ENCODE measurements at regions not wholly inside any gene's neighbourhood (a gene's known extent, or its start where the extent isn't known, plus 50 kb on each side); places are given as distances from the start of the nearest gene placed in this dataset.

- intact Hi-C loops (cut with micrococcal nuclease), result no loop called here
- Histone ChIP-seq H3K9me3 (ENCODE audit: control extremely low read depth in 1 of 3, control insufficient read depth in 2 of 3, insufficient read depth in 1 of 3, low read length in 2 of 3) (no peaks in the 10 kb centered on the region), H3K4me3 (ENCODE audit: control extremely low read depth in 1 of 5, extremely low read depth in 1 of 5, insufficient read depth in 1 of 5, low read depth in 2 of 5, low read length in 4 of 5) (no peak overlapping the region), H3K4me2 (replicated peaks; ENCODE audit: low read depth, low read length, poor library complexity, severe bottlenecking) (no peak overlapping the region), H3K79me2 (ENCODE audit: control insufficient read depth, insufficient read depth, low read length) (no peaks in the 10 kb centered on the region), H4K20me1 (ENCODE audit: control insufficient read depth, insufficient read depth, low read length, poor library complexity, severe bottlenecking) (no peaks in the 10 kb centered on the region), H3K9ac (ENCODE audit: low read length) (no peak overlapping the region), H3K36me3 (replicated peaks in 1 of 2; ENCODE audit: control extremely low read depth in 1 of 2, control insufficient read depth in 1 of 2, extremely low read depth in 1 of 2, insufficient read depth in 2 of 2, low read length in 1 of 2) (no peaks in the 10 kb centered on the region), H3K27me3 (replicated peaks in 1 of 4; ENCODE audit: control extremely low read depth in 1 of 4, control insufficient read depth in 3 of 4, insufficient read depth in 4 of 4, low read length in 3 of 4) (no peaks in the 10 kb centered on the region), H3K27ac (ENCODE audit: low read length in 2 of 2) (no peak overlapping the region), H3K4me1 (ENCODE audit: control insufficient read depth in 2 of 2, insufficient read depth in 2 of 2, low read length in 2 of 2) (no peaks in the 10 kb centered on the region), H2AFZ (ENCODE audit: insufficient read depth, low read depth, low read length, poor library complexity, severe bottlenecking) (no peak overlapping the region)
- DNase-seq (no peak), ATAC-seq (ENCODE audit: low read depth) (no peak)
- TF ChIP-seq EZH2 (IDR thresholded peaks at IDR 0.05; ENCODE audit: borderline replicate concordance, insufficient read depth, low read depth, low read length, poor library complexity, severe bottlenecking), result no peak
- POLR2A ChIA-PET, result no interaction called here
- no peak overlapping the region for H3K4me3 Mint-ChIP-seq
- H3K27ac Mint-ChIP-seq, result no peak overlapping the region
- 90% methylated on average over 2 of the region's 2 CpGs for whole genome bisulfite sequencing (ENCODE audit: insufficient coverage)
- H3K9me3 Mint-ChIP-seq (ENCODE audit: insufficient read depth), result no peaks in the 10 kb centered on the region
- H3K4me1 Mint-ChIP-seq, result no peaks in the 10 kb centered on the region
- H3K27me3 Mint-ChIP-seq, result no peaks in the 10 kb centered on the region
- CTCF ChIA-PET, result no interaction called here
Measured at GRCh38 chr1:70659891-70660290, 248.8 kb downstream of the CTH start.

GRCh38 chr1:70666381-70667140 is 255.5 kb downstream of the CTH start:
- ChIA-PET CTCF (no interaction called here), POLR2A (no interaction called here)
- H3K27ac Mint-ChIP-seq, result no peak overlapping the region
- H3K79me2 ChIP-seq (ENCODE audit: control insufficient read depth, insufficient read depth, low read length), result no peaks in the 10 kb centered on the region
- ATAC-seq (ENCODE audit: low read depth) (no peak), DNase-seq (no peak)
- H4K20me1 ChIP-seq (ENCODE audit: control insufficient read depth, insufficient read depth, low read length, poor library complexity, severe bottlenecking), result no peaks in the 10 kb centered on the region
- H3K27me3 Mint-ChIP-seq, result peaks cover 3% of the 10 kb centered on the region
- no peaks in the 10 kb centered on the region for H3K9me3 Mint-ChIP-seq (ENCODE audit: insufficient read depth)
- no peaks in the 10 kb centered on the region for H3K4me1 Mint-ChIP-seq
- H2AFZ ChIP-seq (ENCODE audit: insufficient read depth, low read depth, low read length, poor library complexity, severe bottlenecking), result no peak overlapping the region
- 90% methylated on average over 7 of the region's 8 CpGs for WGBS (ENCODE audit: insufficient coverage)
- no peak overlapping the region for H3K4me3 ChIP-seq (ENCODE audit: control extremely low read depth in 1 of 5, extremely low read depth in 1 of 5, insufficient read depth in 1 of 5, low read depth in 2 of 5, low read length in 4 of 5)
- no peak overlapping the region for H3K9ac ChIP-seq (ENCODE audit: low read length)
- H3K4me1 ChIP-seq (ENCODE audit: control insufficient read depth in 2 of 2, insufficient read depth in 2 of 2, low read length in 2 of 2), result no peaks in the 10 kb centered on the region
- no peaks in the 10 kb centered on the region for H3K36me3 ChIP-seq (replicated peaks in 1 of 2; ENCODE audit: control extremely low read depth in 1 of 2, control insufficient read depth in 1 of 2, extremely low read depth in 1 of 2, insufficient read depth in 2 of 2, low read length in 1 of 2)
- no peaks in the 10 kb centered on the region for H3K9me3 ChIP-seq (ENCODE audit: control extremely low read depth in 1 of 3, control insufficient read depth in 2 of 3, insufficient read depth in 1 of 3, low read length in 2 of 3)
- no peaks in the 10 kb centered on the region for H3K27me3 ChIP-seq (replicated peaks in 1 of 4; ENCODE audit: control extremely low read depth in 1 of 4, control insufficient read depth in 3 of 4, insufficient read depth in 4 of 4, low read length in 3 of 4)
- TF ChIP-seq CTCF (IDR thresholded peaks at IDR 0.05) (no peak), EZH2 (IDR thresholded peaks at IDR 0.05; ENCODE audit: borderline replicate concordance, insufficient read depth, low read depth, low read length, poor library complexity, severe bottlenecking) (no peak)
- H3K4me2 ChIP-seq (replicated peaks; ENCODE audit: low read depth, low read length, poor library complexity, severe bottlenecking), result no peak overlapping the region
- no peak overlapping the region for H3K27ac ChIP-seq (ENCODE audit: low read length in 2 of 2)
- intact Hi-C loops (cut with micrococcal nuclease), result no loop called here
- no peak overlapping the region for H3K4me3 Mint-ChIP-seq
